GM12873 (cell line): ENCODE measurements at regions not wholly inside any gene's neighbourhood (a gene's known extent, or its start where the extent isn't known, plus 50 kb on each side); places are given as distances from the start of the nearest gene placed in this dataset.

Experiments
- TF ChIP-seq, protein P1 (sequence below): IDR thresholded peaks from 2 replicates; pipeline ENCODE4 v1.5.1; 2012; ENCODE audit warnings: low read depth, mild to moderate bottlenecking, moderate library complexity, low read length, control low read depth; ENCODE audit not compliant: insufficient read depth; ENCODE audit errors: missing control alignments

DNA sequence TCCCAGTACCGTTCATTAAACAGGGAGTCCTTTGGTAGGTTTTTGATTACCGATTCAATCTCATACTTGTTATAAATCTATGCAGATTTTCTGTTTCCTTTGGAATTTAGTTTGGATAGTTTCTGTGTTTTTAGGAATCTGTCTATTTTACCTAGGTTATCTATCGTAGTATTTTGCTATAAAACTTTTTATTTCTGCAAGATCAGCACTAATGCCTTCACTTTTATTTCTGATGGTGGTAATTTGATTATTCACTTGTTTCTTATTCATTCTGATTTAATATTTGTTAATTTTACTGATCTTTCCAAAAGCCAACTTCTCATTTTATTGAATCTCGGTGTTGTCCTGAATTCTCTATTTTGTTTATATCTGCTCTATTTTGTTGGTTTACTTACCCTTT lies 577.7 kb upstream of the NRG3 start:
- TF ChIP-seq, protein P1, sequence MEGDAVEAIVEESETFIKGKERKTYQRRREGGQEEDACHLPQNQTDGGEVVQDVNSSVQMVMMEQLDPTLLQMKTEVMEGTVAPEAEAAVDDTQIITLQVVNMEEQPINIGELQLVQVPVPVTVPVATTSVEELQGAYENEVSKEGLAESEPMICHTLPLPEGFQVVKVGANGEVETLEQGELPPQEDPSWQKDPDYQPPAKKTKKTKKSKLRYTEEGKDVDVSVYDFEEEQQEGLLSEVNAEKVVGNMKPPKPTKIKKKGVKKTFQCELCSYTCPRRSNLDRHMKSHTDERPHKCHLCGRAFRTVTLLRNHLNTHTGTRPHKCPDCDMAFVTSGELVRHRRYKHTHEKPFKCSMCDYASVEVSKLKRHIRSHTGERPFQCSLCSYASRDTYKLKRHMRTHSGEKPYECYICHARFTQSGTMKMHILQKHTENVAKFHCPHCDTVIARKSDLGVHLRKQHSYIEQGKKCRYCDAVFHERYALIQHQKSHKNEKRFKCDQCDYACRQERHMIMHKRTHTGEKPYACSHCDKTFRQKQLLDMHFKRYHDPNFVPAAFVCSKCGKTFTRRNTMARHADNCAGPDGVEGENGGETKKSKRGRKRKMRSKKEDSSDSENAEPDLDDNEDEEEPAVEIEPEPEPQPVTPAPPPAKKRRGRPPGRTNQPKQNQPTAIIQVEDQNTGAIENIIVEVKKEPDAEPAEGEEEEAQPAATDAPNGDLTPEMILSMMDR = no peak

DNA sequence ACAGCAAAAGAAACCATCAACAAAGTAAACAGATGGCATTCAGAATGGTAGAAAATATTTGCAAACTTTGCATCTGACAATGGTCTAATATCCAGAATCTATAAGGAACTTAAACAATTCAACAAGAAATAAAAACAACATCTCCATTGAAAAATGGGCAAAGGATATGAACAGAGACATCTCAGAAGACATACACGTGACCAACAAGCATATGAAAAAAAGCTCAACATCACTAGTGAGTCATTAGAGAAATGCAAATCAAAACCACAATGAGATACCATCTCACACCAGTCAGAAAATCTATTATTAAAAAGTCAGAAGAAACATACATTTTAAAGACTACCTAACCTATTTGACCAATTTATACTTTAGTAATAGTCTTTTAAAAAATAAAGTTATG lies 571.3 kb upstream of the NRG3 start:
- TF ChIP-seq, protein P1 = no peak

DNA sequence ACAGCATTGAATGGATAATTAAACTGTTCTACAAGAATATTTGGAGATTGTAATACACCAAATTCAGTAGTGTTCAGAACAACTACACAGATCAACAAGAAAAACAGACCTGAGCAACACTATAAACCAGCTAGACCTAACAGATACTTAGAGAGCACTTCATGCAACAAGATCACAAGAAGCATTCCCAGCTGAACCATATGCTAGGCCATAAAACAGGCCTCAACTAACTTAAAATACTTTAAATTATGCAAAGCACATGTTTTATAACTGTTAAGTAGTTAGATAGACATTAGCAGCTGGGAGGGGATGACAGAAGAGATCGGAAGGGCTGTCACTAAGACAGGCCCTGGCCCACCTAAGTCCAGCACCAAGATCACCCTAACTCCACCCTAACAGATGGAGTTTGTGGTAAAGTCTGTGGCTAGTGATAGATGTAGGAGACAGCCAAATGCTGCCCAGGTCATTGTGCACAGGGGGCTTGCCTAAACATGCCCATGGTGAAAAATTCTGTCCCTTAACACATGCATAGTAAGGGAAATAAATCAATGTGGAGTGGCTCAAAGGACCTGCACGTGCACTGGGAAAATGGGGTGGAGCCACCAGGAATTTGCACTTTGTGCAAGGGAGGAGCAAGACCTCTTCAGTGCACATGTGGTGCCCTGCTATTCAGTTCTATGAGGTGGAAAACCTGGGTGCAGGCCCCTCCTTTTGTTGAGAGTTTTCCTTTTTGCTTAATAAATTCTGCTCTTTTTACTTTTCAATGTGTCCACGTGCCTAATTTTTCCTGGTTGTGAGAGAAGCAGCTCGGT lies 567.8 kb upstream of the NRG3 start:
- TF ChIP-seq, protein P1 = no peak

DNA sequence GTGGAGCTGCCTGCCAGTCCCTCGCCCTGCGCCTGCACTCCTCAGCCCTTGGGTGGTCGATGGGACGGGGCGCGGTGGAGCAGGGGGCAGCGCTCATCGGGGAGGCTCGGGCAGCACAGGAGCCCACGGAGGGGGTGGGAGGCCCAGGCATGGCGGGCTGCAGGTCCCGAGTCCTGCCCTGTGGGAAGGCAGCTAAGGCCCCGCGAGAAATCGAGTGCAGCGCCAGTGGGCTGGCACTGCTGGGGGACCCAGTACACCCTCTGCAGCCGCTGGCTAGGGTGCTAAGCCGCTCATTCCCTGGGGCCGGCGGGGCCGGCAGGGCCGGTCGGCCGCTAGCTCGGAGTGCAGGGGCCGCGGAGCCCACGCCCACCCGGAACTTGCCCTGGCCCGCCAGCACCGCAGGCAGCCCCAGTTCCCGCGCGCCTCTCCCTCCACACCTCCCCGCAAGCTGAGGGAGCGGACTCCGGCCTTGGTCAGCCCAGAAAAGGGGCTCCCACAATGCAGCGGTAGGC lies 565.9 kb upstream of the NRG3 start:
- TF ChIP-seq, protein P1 = no peak

DNA sequence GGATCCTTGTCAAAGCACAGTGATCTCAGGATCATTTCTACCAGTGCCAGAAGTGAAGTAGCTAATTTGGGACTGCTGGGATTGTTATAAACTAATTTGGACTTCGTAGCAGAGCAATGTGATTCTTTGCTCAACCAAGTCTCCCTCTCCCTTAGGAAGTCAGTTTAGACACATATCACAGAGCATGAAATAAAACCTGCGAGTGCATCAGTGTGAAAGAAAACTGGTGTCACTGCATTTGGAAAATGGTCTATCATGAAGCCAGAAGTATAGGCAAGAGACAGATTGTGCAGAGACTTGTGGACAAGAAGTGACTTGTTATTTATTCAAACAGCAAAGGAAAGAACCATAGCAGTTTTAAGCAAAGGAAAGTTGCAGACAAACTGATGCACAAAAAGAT lies 560.5 kb upstream of the NRG3 start:
- TF ChIP-seq, protein P1 = no peak

DNA sequence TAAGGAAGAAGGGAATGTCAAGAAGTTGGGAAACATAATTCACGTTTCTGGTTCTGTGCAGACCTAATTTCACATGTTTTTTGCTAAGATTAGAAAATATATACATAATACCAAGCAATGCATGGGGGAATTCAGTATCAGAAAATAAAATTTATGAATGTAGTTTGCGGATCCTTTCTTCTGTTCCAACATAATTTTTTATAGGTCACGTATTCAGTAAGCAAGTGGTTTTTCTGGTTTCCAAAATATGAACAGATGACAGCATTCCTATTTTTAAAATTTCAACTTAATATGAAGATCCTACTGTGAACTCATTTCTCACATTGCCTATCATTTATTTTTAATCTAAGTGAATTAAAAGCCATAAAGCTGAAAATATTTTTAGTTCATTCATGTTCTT lies 560.0 kb upstream of the NRG3 start:
- TF ChIP-seq, protein P1 = no peak

DNA sequence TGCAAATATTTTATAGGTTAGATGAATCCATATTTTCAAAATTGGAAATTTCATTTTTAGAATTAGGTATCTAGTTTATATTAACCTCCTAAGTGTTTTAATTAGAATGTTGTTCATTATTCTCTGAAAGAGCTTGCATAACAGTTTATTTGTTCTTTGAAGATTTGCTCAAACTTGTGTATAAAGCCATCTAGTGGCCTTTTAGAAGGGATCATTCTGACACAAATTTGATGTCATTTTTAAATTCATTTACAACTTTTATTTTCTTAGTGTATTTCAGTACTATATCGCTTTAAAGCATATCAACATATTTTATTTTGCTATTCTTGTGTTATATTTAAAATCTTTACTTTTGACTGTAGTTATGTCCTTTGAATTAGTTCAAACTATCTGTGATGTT lies 527.0 kb upstream of the NRG3 start:
- TF ChIP-seq, protein P1 = no peak
